SJCRH30 (cell line): ENCODE measurements at regions not wholly inside any gene's neighbourhood (a gene's known extent, or its start where the extent isn't known, plus 50 kb on each side); places are given as distances from the start of the nearest gene placed in this dataset.

Experiments
- DNase-seq, 2 experiments: peaks; one replicate each; pipeline ENCODE4 v3.0.0-alpha.2; 2015 to 2020
- H3K27ac ChIP-seq: fragments of 250-450 bp; sonication (Bioruptor Pico); 2 replicates; pipeline ENCODE4 v1.5.1; 2020; ENCODE audit warnings: mild to moderate bottlenecking, moderate library complexity
- H3K27me3 ChIP-seq: fragments of 250-450 bp; sonication (Bioruptor Pico); 2 replicates; pipeline ENCODE4 v1.5.1; 2020; ENCODE audit warnings: mild to moderate bottlenecking, moderate library complexity
- H3K36me3 ChIP-seq: fragments of 250-450 bp; sonication (Bioruptor Pico); 2 replicates; pipeline ENCODE4 v1.5.1; 2020; ENCODE audit warnings: mild to moderate bottlenecking, moderate library complexity
- H3K4me1 ChIP-seq: fragments of 250-450 bp; sonication (Bioruptor Pico); 2 replicates; pipeline ENCODE4 v1.5.1; 2020; ENCODE audit warnings: mild to moderate bottlenecking, moderate library complexity
- H3K4me3 ChIP-seq: fragments of 250-450 bp; sonication (Bioruptor Pico); 2 replicates; pipeline ENCODE4 v1.5.1; 2020; ENCODE audit warnings: mild to moderate bottlenecking, moderate library complexity
- H3K9me3 ChIP-seq: fragments of 250-450 bp; sonication (Bioruptor Pico); replicated peaks from 2 replicates; pipeline ENCODE4 v1.5.1; 2020; ENCODE audit warnings: mild to moderate bottlenecking, moderate library complexity

DNA sequence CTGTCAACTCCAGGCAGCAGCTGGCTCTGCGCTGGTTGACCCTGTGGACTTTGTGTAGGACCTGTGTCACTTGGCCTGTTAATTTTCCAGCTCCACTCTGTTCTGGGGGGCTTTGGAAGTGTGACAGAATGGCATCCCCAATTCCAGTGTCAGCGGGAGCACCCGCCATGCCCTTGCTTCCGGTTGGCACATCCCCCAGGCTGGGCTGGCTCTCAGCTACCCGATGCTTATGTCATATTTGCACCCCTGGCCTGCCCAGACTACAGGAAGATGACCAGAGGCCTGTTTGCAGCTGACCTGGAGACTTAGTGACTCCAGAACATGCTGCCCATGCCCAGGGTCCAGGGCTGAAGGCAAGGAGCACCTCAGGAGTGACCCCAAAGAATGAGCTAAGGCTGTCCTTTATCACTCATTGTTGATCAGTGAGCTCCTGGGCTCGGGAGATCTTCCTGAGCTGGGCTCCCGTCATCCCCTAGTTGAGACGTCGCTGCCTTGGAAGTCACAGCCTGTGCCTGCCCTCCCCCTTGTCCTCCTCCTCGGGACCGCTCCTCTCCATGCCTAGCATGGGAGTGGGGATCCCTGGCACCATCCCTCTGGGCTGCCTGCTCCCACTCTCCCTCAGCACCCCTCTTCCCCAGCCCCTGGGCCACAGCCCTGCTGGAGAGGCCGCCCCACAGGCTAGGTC lies 163.4 kb upstream of the RTL1 start:
- Histone ChIP-seq H3K27me3 (no peaks in the 10 kb centered on the region), H3K27ac (no peak overlapping the region), H3K36me3 (peaks cover 81% of the 10 kb centered on the region), H3K9me3 (no peaks in the 10 kb centered on the region), H3K4me1 (peaks cover 16% of the 10 kb centered on the region), H3K4me3 (no peak overlapping the region)
- no peak for DNase-seq

DNA sequence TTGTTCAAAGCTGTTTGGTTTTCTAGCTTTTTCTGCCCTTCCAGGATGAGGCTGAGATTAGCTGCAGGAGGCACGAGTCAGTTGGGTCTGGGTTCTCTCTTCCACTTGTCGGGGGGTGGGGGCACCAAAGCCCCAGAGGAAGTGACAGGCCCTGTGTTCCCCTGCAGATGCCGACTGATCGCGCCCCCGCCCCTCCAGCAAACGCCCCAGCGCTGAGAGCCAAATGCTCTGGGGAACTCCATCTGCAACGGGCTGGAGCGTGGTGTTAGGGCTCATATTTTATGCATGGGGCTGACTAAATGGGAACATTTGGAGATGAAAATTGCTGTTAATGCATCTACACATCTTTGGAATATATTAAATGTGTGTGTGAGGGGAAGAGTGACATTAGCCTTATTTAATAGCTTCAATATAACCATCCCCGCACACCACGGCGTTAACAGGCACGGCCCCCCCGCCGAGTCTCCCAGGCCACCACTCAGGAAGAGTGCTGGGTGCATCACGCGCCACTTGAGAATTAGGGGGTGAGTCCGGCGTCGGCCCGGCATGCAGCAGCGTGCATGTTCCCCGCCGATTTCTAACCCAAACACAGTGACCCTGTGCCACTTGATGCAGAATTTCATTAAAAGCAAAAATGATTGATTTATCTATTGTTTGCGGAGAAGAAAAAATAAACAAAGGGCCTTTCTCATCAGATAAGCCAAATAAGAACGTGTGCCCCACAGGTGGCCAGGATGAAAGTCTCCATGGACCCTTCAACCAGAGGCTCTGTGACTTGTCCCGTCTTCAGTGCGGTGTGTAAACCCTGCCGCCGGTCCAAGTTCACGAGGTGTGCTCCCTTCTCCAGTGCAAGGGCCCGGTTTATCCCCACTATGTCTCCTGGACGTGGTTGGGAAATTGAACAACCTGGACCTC lies 165.0 kb upstream of the RTL1 start:
- Histone ChIP-seq H3K4me3 (no peak overlapping the region), H3K27ac (no peak overlapping the region), H3K36me3 (peaks cover 73% of the 10 kb centered on the region), H3K27me3 (no peaks in the 10 kb centered on the region), H3K4me1 (peaks cover 15% of the 10 kb centered on the region), H3K9me3 (no peaks in the 10 kb centered on the region)
- DNase-seq, result peak in 1 of 2 experiments; percentile 1

DNA sequence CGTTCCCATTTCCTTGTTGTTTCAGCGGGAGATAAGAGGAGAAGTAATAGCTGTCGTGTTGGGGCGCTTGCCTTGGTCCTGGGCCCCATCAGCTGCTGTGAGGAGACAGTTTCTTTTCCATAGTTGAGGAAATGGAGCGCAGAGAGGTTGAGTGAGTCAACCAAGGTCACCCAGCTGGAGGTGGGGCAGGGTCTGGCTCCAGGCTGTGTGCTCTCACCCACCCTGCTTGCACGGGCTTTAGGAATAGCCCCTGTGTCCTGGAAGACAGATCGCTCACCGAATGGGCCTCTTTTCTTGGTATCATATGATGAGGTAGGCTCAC lies 165.7 kb upstream of the RTL1 start:
- peaks cover 13% of the 10 kb centered on the region for H3K4me1 ChIP-seq
- peaks cover 67% of the 10 kb centered on the region for H3K36me3 ChIP-seq
- DNase-seq, result no peak
- no peak overlapping the region for H3K27ac ChIP-seq
- no peaks in the 10 kb centered on the region for H3K9me3 ChIP-seq
- no peak overlapping the region for H3K4me3 ChIP-seq
- no peaks in the 10 kb centered on the region for H3K27me3 ChIP-seq

DNA sequence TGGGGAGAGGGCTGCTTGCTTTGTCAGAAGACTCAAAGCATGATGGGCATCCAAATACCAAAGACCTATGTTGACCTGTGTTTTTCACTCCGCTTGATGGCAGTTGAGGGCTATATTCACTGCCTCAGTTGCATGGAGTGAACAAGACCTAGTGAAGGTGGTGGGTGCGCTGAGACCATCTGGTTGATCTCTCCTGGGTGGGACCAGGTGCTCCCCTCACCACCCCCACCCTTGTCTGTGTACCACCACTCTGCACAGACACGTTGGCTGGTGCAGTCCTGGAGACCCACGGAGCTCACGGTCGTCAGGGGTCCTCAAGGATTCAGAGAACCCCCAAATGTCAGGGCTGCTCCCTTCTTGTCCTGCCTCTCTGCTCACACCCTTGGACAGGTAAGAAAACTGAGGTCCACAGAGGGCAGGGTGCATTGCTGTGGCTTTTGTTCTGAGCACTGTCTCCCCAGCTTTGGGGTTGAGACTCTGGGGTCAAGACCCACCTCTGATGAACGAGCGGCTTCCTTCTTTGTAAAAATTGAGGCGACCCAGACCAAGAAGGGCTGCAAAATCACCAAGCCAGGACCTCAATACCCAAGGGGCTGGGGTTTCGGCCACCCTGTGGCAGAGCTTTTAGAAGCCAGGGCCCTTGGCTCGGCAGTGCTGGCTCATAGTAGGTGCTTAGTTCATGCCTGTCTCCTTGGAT lies 166.3 kb upstream of the RTL1 start:
- H3K27me3 ChIP-seq, result no peaks in the 10 kb centered on the region
- H3K4me3 ChIP-seq, result no peak overlapping the region
- peaks cover 13% of the 10 kb centered on the region for H3K4me1 ChIP-seq
- no peaks in the 10 kb centered on the region for H3K9me3 ChIP-seq
- no peak for DNase-seq
- peaks cover 60% of the 10 kb centered on the region for H3K36me3 ChIP-seq
- no peak overlapping the region for H3K27ac ChIP-seq

GRCh38 chr14:101070540-101071492 lies 167.3 kb upstream of the RTL1 start:
- Histone ChIP-seq H3K4me1 (peaks cover 15% of the 10 kb centered on the region), H3K36me3 (peaks cover 52% of the 10 kb centered on the region), H3K4me3 (no peak overlapping the region), H3K27me3 (no peaks in the 10 kb centered on the region), H3K27ac (no peak overlapping the region), H3K9me3 (no peaks in the 10 kb centered on the region)
- DNase-seq, result no peak

- Histone ChIP-seq H3K4me3 (no peak overlapping the region), H3K27ac (no peak overlapping the region), H3K36me3 (peaks cover 46% of the 10 kb centered on the region), H3K9me3 (no peaks in the 10 kb centered on the region), H3K4me1 (peaks cover 22% of the 10 kb centered on the region), H3K27me3 (no peaks in the 10 kb centered on the region)
- no peak for DNase-seq
Measured at GRCh38 chr14:101071493-101071906, 168.0 kb upstream of the RTL1 start.

DNA sequence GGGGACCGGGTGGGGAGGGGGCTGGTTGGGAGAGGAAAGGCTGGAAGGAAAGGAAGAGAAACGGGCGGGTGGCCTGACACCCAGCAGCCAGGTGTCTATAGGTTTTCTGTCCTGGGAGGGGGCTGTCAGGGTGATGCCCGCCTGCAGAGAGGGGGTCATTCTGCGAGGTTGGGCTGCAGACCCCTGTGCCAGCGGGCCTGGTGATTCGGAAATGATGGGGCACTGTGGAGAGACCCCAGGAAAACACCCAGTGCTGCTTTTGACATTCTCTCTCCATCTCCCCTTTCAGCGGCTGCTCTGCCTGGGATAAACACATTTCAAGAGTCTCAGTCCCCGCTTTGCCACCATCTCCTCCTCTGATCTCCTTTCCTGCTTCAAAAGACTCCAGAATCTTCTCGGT lies 168.5 kb upstream of the RTL1 start:
- Histone ChIP-seq H3K4me3 (no peak overlapping the region), H3K27ac (no peak overlapping the region), H3K27me3 (no peaks in the 10 kb centered on the region), H3K4me1 (peaks cover 27% of the 10 kb centered on the region), H3K36me3 (peaks cover 41% of the 10 kb centered on the region), H3K9me3 (no peaks in the 10 kb centered on the region)
- DNase-seq, result no peak

GRCh38 chr14:101072531-101072930 lies 169.0 kb upstream of the RTL1 start:
- Histone ChIP-seq H3K9me3 (no peaks in the 10 kb centered on the region), H3K36me3 (peaks cover 37% of the 10 kb centered on the region), H3K27me3 (no peaks in the 10 kb centered on the region), H3K4me1 (peaks cover 27% of the 10 kb centered on the region), H3K4me3 (no peak overlapping the region), H3K27ac (no peak overlapping the region)
- DNase-seq, result no peak

DNA sequence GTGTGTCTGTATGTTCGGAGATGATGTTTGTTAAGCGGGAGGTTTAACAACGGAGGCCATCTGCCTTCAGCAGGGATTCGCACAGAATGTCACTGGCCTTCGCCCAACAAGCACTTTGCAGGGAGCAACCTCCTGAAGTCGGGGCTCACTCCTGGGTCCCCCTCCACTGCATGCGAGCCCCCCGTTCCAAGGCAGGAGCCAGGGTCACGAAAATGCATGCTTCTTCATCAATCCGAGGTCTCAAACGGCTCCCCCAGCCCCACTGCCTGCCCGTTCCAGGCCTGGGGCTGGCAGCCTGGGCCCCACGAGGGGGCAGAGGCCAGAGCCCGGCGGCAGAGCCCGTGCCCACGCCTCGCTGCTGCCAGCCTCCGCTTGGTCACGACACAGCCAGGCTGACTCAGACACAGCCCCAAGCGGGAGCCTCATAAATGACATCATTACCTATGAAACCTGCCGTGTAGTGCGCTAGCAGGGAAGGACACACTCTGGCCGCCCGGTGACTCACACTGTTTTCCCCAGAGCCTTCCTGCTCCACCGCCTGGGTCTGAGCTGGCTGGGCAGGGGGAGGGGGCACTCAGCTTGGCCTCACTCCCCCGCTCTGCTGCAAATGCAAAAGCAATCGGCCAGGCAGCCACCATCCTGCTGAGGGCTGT lies 169.5 kb upstream of the RTL1 start:
- H3K27ac ChIP-seq, result peak overlapping the region; percentile 8; the same call in 1 of the 2 replicates
- H3K9me3 ChIP-seq, result no peaks in the 10 kb centered on the region
- H3K4me1 ChIP-seq, result peaks cover 27% of the 10 kb centered on the region
- DNase-seq, result peak; percentile 82 to 85
- no peaks in the 10 kb centered on the region for H3K27me3 ChIP-seq
- H3K36me3 ChIP-seq, result peaks cover 35% of the 10 kb centered on the region
- no peak overlapping the region for H3K4me3 ChIP-seq

DNA sequence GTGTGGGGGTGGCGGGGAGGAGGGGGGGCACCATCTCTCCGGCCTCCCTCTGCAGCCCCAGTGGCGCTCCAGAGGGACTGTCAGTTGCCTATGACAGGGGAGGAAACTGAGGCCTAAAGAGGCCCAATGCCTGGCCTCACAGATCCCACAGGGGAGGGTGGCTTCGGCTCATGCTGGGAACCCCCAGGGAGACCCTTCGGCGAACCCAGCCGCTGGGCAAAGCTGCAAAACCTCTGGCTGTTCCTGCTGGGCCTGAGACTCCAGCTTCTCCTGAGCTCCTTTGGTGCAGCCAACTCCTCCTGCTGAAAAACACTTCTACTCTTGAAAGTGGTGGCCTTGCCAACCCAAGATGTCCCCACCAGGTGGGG lies 170.1 kb upstream of the RTL1 start:
- H3K36me3 ChIP-seq, result peaks cover 31% of the 10 kb centered on the region
- H3K27ac ChIP-seq, result no peak overlapping the region
- H3K4me3 ChIP-seq, result no peak overlapping the region
- peaks cover 27% of the 10 kb centered on the region for H3K4me1 ChIP-seq
- no peak for DNase-seq
- H3K27me3 ChIP-seq, result no peaks in the 10 kb centered on the region
- H3K9me3 ChIP-seq, result no peaks in the 10 kb centered on the region

DNA sequence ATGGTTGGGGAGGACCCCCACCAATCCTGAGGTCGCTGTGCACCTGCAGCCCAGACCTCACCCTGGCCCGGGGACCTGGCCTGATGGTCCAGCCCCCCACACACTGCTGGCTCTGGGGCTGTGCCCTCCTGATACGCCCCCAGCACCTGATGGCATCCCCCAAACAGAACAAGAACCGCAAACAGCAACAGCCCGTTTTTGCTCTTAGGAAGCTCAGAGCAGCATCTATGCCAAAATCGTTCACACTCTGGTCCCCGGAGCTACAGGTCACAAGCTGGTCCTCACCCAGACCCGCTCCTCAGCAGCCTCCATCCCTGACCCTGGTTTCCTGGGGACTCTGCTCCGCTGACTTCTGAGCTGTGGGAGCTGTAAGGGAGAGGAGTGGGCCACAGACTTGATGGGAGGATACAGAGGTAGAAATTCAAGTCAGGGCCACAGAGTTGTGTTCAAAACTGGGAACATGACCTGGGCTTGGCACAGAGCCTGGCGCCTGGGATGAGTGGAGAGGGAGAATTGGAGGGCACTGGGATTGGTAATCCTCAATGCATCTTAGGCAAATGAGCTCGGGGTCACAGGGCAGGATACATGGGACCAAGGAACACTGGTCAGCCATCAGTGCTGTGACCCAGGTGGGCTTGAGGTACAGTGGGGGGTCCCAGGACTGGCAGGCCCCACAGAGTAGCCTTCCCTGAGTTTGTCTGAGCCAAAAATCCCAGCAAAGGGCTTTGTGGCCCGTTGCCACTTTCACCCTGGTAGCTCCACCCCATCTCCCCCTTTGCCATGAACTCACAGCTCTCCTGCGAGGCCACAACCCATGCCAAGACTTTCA lies 170.9 kb upstream of the RTL1 start:
- Histone ChIP-seq H3K4me3 (no peak overlapping the region), H3K27me3 (no peaks in the 10 kb centered on the region), H3K9me3 (no peaks in the 10 kb centered on the region), H3K4me1 (peaks cover 27% of the 10 kb centered on the region), H3K36me3 (peaks cover 25% of the 10 kb centered on the region), H3K27ac (no peak overlapping the region)
- DNase-seq, result no peak

DNA sequence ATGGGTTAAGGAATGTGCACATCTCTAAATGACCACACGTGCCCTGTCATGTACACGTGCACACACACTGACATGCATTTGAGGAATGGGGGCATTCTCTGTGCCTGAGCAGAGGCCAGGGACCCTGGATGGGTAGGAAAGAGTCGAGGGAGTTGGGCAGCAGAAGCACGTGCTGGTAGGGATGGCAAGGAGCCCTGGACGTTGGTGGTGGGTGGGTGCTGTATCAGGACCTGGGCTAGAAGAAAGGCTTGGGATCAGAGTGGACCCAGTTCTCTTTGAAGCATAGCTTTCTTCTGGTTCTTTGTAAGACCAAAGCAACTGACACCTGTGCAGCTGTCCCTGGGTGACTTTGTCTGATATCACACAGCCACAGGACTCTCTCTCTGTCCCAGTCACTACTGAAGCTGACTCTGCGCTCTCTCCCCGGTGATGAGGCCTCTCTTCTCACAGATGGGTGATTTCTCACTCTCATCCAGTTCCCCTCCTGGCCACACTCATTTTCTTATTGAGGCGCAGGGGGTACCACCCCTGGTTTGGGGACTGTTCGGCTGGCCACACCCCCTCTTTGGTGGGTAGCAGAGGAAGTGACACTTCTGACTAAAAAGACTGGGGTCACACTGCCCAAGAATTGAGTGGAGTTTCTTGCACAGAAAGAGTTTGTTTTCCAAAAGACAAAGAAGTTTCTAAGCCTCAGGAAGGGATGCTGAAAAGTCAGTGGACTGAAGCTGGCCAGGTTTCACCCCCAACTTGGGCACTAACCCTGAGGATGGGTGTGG lies 171.7 kb upstream of the RTL1 start:
- no peaks in the 10 kb centered on the region for H3K9me3 ChIP-seq
- peaks cover 27% of the 10 kb centered on the region for H3K4me1 ChIP-seq
- no peak for DNase-seq
- H3K36me3 ChIP-seq, result peaks cover 17% of the 10 kb centered on the region
- no peaks in the 10 kb centered on the region for H3K27me3 ChIP-seq
- no peak overlapping the region for H3K27ac ChIP-seq
- no peak overlapping the region for H3K4me3 ChIP-seq
